Motor neuron (in vitro differentiated cells): ENCODE measurements at regions not wholly inside any gene's neighbourhood (a gene's known extent, or its start where the extent isn't known, plus 50 kb on each side); places are given as distances from the start of the nearest gene placed in this dataset.
A peak's percentile ranks its signal among the peaks of the same experiment; 100 is the strongest.

Experiments
- ATAC-seq, 8 experiments: fragments of 200-7000 bp; cut with Tn5 transposase; replicated peaks in 6 of 8; 2 replicates each; pipeline ENCODE4 v1.8.0; 2021; ENCODE audit warnings: mild to moderate bottlenecking in 8 of 8, moderate library complexity in 8 of 8
- H3K27ac ChIP-seq, 2 donors: fragments of 250-450 bp; sonication (Bioruptor Pico); 2 replicates each; pipeline ENCODE4 v1.9.0; 2021; ENCODE audit warnings: antibody characterized with exemption in 2 of 2, mild to moderate bottlenecking in 2 of 2, moderate library complexity in 1 of 2
- H3K4me1 ChIP-seq, 2 donors: fragments of 250-450 bp; sonication (Bioruptor Pico); replicated peaks in 1 of 2; 2 replicates each; pipeline ENCODE4 v1.6.1; 2021; ENCODE audit warnings: antibody characterized with exemption in 2 of 2, mild to moderate bottlenecking in 2 of 2, moderate library complexity in 1 of 2
- H3K4me3 ChIP-seq, 5 donors: fragments of 250-450 bp; sonication (Bioruptor Pico); 2 replicates each; pipeline ENCODE4 v1.9.0; 2021; ENCODE audit warnings: antibody characterized with exemption in 5 of 5, mild to moderate bottlenecking in 5 of 5, moderate library complexity in 4 of 5
- WGBS, 10 experiments: fragments of 450-650 bp; shearing (Covaris generic); methylation state at CpG; one replicate each; pipeline ENCODE4 v1.0.0; 2022; 5-methylcytosine and 5-hydroxymethylcytosine counted together
- in situ Hi-C, 9 experiments: fragments of 400-800 bp; cut with MboI; loops; one replicate each; pipeline ENCODE4 v1.15.0; 2021; ENCODE audit warnings: low sequenced_read_pairs in 9 of 9, low pct_unique_long_range_greater_than_20kb in 2 of 9; ENCODE audit not compliant: unreplicated experiment in 9 of 9

DNA sequence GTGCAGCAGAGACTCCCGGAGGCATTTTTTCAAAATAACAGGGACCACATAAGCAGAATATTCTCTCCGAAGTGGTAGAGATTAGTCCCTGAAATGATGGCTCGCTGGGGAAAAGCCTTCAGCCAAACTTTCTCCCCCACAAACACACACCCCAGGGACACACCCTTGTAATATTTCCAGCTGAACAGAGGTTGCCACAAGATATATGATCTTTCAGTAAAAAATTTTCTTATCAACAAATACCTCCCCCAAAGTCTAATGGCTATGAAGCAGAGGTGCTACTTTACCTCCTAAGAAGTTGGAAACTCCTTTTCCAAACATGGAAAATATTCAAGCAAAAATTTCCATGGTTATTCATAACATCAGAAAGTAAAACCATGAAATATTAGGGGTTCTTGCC lies 190.2 kb upstream of the PALMD start:
- in situ Hi-C loops: no loop called here
- 40 to 100% (median 90%) methylated on average over 1 to 3 of the region's 3 CpGs; no CpG with 5 or more reads in 3 of the 10 experiments for WGBS, 10 experiments
- Histone ChIP-seq H3K4me3 (no peak overlapping the region), H3K4me1 (no peaks in the 10 kb centered on the region), H3K27ac (no peak overlapping the region)
- no peak for ATAC-seq

DNA sequence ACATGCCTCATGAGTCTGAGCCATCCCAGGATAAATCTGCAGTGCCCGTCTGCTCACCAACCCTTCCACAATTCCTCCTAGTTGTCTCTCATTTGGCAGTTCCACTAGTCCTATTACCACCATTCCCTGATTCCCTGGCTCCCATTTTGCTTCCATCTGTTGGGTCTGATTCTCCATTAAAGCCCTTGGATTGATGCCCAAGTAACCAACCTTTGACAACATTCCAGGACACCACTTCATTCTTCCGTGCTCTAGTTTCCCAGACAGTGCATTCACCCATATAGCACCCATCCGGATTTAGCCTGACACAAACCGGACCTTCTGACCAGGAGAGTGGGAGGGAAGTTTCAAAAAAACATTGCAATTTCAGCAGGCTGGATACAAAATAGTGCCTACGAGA lies 189.4 kb upstream of the PALMD start:
- 80 to 100% (median 95%) methylated on average over 1 to 5 of the region's 5 CpGs; no CpG with 5 or more reads in 1 of the 10 experiments for WGBS, 10 experiments
- no peaks in the 10 kb centered on the region for H3K4me1 ChIP-seq
- H3K4me3 ChIP-seq: no peak overlapping the region
- H3K27ac ChIP-seq: no peak overlapping the region
- no peak for ATAC-seq
- in situ Hi-C loops: no loop called here

DNA sequence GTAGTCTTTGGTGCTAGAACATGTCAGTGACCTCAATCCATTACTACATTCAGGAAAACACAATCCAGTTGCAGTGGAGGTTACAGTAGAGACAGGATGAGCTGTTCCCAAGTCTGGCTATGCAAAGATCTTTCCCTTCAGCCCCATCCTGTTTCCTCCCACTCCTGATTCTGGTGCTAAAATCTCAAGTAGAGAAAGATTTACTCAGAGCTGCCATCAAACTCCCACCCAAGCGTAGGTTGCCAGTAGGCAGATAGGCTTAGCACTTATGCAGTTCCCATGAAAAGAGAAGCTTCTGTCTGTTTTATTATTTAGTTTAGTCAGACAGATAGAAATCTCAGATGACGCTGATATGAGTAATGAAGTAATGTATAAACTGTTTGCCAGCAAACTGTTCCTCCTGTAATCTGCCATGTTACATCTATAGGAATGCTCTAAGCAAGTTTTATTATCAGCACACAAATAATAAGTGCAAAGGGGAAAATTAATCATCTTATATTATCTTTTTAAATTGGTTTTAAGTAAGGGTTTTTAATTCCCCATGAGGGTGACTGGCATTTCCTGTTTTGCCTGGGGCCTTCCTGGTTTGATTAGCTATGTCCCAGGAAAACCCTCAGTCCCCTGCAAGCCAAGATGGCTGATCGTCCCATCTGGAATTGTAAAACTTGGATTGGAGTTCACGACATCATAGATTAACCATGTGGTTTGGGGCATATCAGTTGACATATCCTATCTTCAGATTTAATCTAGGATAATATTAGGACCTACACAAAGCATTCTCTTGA lies 188.3 kb upstream of the PALMD start:
- no peak for ATAC-seq
- in situ Hi-C loops: no loop called here
- Histone ChIP-seq H3K4me1 (no peaks in the 10 kb centered on the region), H3K27ac (no peak overlapping the region), H3K4me3 (no peak overlapping the region)
- WGBS, 10 experiments: 0 to 100% (median 84%) methylated on average over 1 to 4 of the region's 4 CpGs

DNA sequence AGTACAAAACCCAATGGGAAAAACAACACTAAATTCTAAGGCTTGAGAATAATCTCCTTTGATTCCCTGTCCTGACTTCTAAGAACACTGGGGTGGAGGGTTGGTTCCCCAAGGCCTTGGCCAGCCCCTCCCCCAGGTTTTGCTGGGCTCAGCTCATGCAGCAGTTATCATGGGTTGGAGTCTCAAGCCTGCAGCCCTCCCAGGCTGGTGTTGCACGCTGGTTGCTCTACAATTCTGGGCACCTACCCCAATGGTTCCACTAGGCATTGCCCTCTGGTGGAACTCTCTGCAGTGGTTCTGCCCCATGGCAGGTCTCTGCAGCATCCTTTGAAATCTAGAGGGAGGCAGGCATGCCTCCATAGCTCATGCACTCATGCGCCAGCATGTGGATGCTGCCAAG lies 184.4 kb upstream of the PALMD start:
- in situ Hi-C loops: no loop called here
- 80 to 100% (median 92%) methylated on average over 1 to 2 of the region's 2 CpGs; no CpG with 5 or more reads in 4 of the 10 experiments for WGBS, 10 experiments
- ATAC-seq: no peak
- Histone ChIP-seq H3K4me1 (no peaks in the 10 kb centered on the region), H3K4me3 (no peak overlapping the region), H3K27ac (no peak overlapping the region)

DNA sequence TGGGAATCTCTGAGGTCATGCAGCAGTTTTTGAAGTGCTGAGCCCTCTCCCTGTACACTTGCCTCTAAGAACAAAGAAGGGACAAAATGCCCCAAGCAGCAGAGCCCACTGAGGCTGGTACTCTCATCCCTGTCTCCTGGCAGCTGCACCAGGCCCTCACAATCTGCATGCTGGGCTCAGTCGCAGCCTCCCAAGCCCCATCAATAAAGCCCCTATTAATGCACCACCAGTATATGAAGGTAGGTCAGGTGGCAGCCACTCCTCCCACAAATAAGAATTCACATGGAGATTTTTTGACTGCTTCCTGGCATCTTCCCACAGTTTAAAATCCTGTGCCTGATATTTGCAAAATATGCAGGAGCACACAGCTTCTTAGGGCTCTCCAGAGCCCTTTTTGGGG lies 181.2 kb upstream of the PALMD start:
- 67% methylated on average over 1 of the region's 1 CpG; no CpG with 5 or more reads in 9 of the 10 experiments for WGBS, 10 experiments
- no peak for ATAC-seq
- Histone ChIP-seq H3K4me1 (peaks cover 4 to 8% of the 10 kb centered on the region in 2 donors), H3K4me3 (no peak overlapping the region), H3K27ac (no peak overlapping the region)
- in situ Hi-C loops: no loop called here

DNA sequence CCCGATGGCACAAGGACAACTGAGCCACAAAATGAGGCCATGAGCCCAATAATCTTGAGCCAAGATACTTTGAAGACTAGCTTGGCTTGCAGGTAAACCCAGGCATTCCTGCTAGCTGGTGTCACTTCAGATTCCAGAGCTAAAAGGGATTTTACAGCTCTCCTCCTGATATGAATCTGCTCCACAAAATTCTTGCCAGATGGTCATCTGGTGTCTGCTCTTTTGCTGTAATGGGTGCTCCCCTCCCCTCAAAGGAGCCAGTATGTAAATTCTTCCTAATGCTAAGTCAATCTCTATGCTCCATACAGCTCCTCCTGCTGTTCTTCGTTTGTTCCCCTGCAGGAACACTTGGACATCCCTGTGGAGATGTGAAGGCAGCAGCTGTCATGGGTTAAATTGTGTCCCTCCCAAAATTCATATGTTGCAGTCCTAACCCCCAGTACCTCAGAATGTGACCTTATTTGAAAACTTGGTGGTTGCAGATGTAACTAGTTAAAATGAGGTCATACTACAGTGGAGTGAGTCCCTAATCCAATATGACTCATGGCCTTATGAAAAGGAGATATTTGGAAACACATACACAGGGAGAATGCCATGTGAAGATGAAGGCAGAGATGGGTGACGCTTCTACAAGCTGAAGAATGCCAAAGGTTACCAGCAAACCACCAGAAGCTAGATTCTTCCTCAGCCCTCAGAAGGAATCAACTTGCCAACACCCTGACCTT lies 180.6 kb upstream of the PALMD start:
- WGBS, 10 experiments: 50 to 100% (median 79%) methylated on average over 1 to 3 of the region's 3 CpGs; no CpG with 5 or more reads in 1 of the 10 experiments
- no peak overlapping the region for H3K27ac ChIP-seq
- no peak overlapping the region for H3K4me3 ChIP-seq
- ATAC-seq: peak in 4 of 8 experiments; percentile 38 to 96 (median 94)
- peaks cover 5 to 10% of the 10 kb centered on the region in 2 donors for H3K4me1 ChIP-seq
- in situ Hi-C loops: no loop called here

DNA sequence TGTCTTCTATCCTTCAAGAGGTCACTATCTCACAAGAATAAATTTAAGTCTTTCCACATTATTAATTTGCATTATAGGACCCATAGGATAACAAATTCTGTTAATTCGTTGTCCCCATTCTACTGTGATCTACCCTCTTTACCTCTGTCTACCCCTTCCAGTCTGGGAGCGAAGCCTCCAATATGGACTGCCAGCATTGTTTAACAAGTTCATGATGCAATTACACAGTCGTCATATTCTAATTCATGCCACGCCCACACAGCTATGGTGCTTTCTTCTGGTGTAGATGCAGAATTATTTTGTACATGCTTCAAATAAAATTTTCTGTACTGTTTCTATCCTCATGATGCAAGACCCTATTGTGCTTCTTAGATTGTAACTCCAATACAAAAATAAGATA lies 178.3 kb upstream of the PALMD start:
- H3K4me3 ChIP-seq: no peak overlapping the region
- WGBS, 10 experiments: 51 to 100% (median 88%) methylated on average over 1 to 4 of the region's 4 CpGs; no CpG with 5 or more reads in 1 of the 10 experiments
- peaks cover 5 to 10% of the 10 kb centered on the region in 2 donors for H3K4me1 ChIP-seq
- H3K27ac ChIP-seq: no peak overlapping the region
- ATAC-seq: no peak
- in situ Hi-C loops: no loop called here

DNA sequence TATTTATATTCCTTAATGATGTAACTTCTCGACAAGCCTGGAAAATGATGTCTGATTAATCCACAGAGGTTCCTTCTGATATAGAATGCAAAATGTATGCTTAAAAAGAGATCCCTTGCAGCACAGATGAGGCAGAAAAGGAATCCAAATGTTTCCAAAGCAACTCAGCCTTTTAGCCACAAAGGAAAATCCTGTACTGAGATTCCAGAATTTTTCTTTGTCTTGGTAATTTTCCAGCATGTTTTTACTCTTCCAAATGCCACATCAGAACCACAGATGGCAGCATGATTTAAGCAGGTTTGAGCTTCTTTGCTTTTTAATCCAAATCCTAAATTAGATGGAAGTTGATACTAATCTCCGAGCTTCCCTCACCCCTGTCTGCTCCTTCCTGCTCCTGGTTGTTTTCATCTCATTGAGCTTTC lies 176.4 kb upstream of the PALMD start:
- peak in 3 of 8 experiments; percentile 23 to 50 (median 36) for ATAC-seq
- 10 to 87% (median 72%) methylated on average over 1 to 2 of the region's 2 CpGs; no CpG with 5 or more reads in 1 of the 10 experiments for WGBS, 10 experiments
- Histone ChIP-seq H3K27ac (no peak overlapping the region), H3K4me3 (no peak overlapping the region), H3K4me1 (peaks cover 5 to 13% of the 10 kb centered on the region in 2 donors)
- in situ Hi-C loops: no loop called here

DNA sequence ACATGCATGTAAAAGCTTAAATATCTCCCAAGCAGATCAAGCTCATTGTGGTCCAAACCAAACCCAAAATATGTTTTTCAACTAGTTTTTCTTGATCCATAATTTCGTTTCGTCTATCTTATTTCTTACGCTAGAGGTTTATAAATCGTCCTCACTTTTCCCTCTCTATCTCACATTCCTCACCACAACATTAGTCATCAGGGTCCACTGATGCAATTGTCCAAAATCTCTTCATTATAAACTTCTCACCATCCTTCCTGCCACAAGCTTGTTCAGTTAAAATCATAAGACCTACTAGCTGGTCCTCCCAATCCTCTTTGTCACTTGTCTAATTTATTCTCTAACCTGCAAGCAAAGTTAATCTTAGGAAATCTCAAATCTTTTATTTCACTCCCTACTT lies 173.0 kb upstream of the PALMD start:
- no peak for ATAC-seq
- Histone ChIP-seq H3K27ac (no peak overlapping the region), H3K4me3 (no peak overlapping the region), H3K4me1 (peaks cover 5 to 15% of the 10 kb centered on the region in 2 donors)
- in situ Hi-C loops: no loop called here
- WGBS, 10 experiments: 91 to 97% (median 95%) methylated on average over 4 of the region's 4 CpGs

DNA sequence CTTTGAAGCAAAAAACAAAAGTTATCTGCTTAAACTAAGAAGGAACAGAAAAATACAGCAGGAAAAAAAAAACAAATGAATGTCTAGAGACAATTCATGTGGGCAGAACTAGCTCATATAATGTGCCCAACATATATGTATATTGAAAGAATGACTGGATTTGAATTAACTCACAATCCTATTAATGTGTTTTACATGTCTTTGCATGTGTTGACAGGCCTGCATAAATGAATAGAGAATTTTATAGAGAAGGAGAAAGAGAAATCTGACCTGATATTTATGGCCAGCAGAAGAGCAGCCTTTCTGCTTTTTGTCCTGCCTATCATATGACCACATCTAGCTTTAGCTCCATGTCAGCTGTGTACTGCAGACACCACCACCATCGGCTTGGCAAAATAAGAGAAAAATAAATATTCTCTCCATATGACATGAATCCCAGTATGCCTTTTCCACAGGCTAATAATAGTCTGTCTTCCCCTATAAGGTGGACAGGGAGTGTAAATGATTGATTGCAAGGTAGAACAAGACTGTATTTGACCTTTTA lies 171.5 kb upstream of the PALMD start:
- H3K27ac ChIP-seq: no peak overlapping the region
- 13 to 100% (median 65%) methylated on average over 1 of the region's 1 CpG; no CpG with 5 or more reads in 2 of the 10 experiments for WGBS, 10 experiments
- in situ Hi-C loops: no loop called here

DNA sequence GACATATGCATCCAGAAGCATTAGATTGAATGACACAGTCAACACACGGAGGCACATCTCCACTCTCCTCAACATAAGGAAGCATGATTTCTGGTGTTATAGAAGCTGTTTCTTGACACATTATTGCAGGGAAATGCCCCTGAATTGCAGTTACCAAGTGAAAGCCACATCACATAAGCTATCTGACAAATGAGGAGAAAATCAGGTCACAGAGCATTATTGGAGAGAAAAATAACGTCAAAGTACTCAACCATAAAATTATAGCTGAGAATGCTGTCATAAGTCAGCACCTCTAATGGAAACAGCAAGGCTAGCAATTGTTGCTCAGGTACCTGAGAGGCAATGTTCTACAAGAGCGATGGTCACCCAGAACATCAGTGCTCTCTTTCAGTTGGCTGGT lies 169.9 kb upstream of the PALMD start:
- in situ Hi-C loops: loop anchor here in 4 of 9 experiments (25.0 kb wide), 2 partner anchors 289 to 689 kb away; no protein-coding TSS in a partner anchor
- no peak for ATAC-seq

More for the DNA sequence above, 171.5 kb upstream of the PALMD start:
- Histone ChIP-seq H3K4me1 (peaks cover 4 to 9% of the 10 kb centered on the region in 2 donors), H3K4me3 (no peak overlapping the region)
- ATAC-seq: peak in 6 of 8 experiments; percentile 61 to 99 (median 78)

DNA sequence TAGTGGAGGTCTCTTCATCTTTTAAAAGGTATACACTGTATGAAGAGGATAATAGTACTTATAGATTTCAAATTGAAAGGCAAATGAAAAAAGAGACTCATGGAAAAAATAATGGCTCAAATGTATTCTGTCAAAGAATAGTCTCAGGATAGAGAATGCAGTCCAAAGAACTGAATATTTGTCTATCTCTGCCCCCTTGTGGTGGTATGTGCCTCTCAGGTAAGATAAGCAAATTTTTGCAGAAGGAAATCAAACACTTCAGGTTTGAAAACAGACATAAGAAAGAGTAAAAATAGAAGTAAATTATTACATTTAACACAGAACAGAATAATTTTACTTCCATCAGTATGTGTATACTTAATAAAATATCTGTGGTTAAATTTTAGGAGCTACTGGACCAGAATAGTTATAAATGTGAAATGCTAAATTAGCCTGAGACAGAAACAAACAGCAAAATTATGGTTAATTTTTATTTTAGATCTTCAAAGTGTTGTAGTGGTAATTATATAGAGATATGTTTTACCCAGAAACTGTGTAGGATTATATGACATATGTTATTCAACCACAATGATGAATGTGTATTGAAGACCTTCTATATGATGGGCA lies 164.4 kb upstream of the PALMD start:
- Histone ChIP-seq H3K4me1 (peaks cover 3 to 5% of the 10 kb centered on the region in 2 donors), H3K4me3 (no peak overlapping the region), H3K27ac (no peak overlapping the region)
- ATAC-seq: peak; percentile 60 to 88 (median 65)
- in situ Hi-C loops: loop anchor here in 4 of 9 experiments (10.0 to 25.0 kb wide), 3 partner anchors 294 to 694 kb away; no protein-coding TSS in a partner anchor

More for the DNA sequence above, 169.9 kb upstream of the PALMD start:
- Histone ChIP-seq H3K27ac (no peak overlapping the region), H3K4me3 (no peak overlapping the region), H3K4me1 (peaks cover 0 to 5% of the 10 kb centered on the region in 2 donors)
- 40 to 88% (median 82%) methylated on average over 1 to 3 of the region's 3 CpGs; no CpG with 5 or more reads in 2 of the 10 experiments for WGBS, 10 experiments
